NOMO-1 treated with dmso at 0.1 percent for 144 hours (cell line): ENCODE measurements at regions not wholly inside any gene's neighbourhood (a gene's known extent, or its start where the extent isn't known, plus 50 kb on each side); places are given as distances from the start of the nearest gene placed in this dataset.
"Not testable (repeated sequence)": the region's sequence is repeated elsewhere in the genome, so short reads cannot be mapped to it uniquely, and the experiment has no call there.

Experiments used
- DNase-seq: peaks from one replicate; lab custom pipeline; 2025; ENCODE audit not compliant: unreplicated experiment; lab: John Stamatoyannopoulos, UW

DNA sequence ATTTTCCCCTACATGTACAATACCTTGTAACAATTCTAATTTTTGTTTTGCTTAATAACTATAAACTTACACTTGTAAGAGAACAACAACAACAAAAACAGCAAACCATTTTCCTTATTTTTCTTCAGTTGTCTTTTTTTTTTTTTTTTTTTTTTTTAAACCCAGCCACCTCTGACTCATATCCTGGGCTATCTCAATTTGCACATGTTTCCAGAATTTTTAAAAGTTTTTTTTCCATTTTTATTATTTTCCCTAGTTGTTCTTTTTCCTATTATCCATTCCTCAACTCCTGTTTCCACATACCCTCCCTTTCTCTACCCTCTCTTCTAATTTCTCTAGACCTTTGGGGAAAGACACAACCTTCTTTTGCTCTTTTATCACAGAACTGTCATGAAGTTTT, 112.5 kb downstream of the EFEMP1 start:
- DNase-seq = no peak

DNA sequence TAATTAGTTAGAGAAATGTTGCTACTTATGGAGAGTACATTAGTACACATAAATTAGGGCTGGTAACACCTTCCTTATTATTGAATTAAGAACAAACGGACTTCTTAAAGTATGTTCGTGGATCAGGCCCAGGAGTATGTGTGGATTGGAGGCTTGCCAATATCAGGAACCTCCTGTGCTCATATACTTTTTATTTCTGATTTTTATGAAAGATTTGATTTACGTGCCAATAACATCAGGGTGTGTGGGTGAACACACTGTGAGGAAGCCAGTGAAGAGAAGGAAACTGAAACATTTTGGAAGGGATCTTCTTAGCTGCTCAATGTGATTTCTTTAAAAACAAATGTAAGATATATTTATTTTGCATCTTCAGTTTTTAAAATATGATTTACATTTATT, 113.0 kb downstream of the EFEMP1 start:
- DNase-seq = no peak

DNA sequence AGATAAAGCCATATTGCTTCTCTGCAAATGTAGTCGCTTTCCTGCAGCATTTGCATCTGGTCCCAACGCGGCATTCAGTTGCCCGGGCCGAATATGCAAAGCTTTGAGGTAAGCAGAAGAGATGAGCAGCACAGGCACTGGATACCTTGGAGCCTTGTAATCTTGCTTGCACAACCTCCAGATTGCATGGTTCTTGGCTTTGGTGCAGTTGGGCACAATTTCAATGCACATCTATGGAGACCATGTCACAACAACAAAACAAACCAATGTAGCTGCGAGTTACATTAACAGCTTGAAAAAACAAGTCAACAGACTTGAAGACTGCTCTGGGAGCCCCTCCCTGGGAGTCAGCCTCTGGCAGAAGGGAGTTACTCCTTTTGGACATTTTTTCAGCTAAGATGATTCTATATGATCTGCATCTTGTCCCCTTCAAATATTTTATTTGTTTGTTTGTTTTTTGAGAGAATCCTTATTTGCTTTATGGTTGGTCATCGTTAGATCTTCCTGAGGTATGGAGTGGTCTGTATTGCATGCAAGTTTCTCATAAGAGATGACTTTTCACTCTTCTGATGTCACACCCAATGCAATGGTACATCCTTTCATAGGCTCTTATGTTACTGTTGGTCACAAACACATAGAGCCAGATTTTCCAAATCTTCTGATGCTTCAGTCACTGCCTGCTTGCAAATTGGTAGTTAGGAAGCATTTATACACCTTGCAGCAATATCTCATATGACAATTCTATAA, 113.5 kb downstream of the EFEMP1 start:
- no peak for DNase-seq

DNA sequence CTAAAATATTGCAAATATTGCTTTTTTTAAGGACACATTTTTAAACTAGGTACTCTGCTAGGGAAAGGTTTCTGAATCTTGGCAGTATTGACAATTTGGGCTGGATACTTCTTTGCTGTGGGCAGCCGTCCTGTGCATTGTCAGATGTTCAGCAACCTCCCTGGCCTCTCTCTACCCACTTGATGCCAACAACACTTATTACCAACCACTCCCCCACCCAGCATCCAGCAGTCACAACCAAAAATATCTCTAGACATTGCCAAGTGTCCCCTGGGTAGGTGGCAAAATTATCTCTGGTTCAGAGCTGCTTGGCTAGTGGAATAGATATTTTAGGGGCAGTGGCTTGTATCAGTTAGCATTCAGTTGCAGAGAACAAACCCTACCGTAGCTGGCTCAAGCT, 114.3 kb upstream of the PNPT1 start:
- no peak for DNase-seq

GRCh38 chr2:55805686-55806085, 112.0 kb upstream of the PNPT1 start:
- no peak for DNase-seq

- DNase-seq = no peak
These were observed 110.9 kb upstream of the PNPT1 start for GRCh38 chr2:55804535-55804934.

DNA sequence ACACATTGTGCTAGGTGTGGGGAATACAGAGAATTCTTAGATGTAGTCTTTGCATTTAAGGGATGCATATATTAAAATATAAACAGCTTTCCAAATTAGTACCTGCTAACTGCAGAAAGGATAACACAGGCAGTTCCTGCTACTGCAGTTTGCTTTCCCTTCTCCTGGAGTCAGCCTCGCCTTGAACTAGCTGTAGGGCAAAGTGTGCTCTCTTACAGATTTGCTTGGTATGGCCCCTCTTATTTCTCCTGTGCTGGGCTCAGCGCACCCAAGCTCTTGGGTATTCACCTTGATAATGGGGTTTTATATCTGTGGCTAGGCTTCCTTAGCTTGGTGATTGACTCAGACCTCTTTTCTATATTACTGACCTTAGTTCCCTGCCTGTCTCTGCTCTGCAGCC, 108.4 kb upstream of the PNPT1 start:
- DNase-seq = no peak

DNA sequence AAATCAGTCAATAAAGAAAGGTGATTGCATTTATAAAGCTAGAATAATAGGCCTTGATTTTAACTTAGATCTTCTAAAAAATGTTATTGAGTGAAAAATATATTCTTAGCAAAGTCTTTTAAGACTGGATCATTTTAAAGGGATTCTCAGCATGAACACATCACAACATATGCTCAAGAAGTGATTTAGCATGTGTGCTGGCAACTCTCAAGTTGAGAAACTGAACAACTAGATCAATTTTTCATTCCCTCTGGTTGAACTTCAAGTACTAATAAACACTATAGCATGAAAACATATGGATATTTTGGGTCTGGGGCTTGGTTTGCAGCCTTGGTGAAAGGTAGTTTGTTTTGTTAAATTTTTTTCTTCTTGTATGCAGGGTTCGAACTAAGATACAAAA, 107.8 kb upstream of the PNPT1 start:
- DNase-seq = no peak

DNA sequence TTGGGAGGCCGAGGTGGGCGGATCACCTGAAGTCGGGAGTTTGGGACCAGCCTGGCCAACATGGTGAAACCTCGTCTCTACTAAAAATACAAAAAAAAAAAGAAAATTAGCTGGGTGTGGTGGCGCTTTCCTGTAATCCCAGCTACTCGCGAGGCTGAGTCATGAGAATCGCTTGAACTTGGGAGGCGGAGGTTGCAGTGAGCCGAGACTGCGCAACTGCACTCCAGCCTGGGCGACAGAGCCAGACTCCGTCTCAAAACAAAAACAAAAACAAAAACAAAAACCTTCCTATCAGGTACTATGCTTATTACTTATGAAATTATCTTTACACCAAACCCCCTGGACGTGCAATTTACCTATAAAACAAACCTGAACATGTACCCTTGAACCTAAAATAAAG, 106.0 kb upstream of the PNPT1 start:
- DNase-seq = not testable (repeated sequence)

DNA sequence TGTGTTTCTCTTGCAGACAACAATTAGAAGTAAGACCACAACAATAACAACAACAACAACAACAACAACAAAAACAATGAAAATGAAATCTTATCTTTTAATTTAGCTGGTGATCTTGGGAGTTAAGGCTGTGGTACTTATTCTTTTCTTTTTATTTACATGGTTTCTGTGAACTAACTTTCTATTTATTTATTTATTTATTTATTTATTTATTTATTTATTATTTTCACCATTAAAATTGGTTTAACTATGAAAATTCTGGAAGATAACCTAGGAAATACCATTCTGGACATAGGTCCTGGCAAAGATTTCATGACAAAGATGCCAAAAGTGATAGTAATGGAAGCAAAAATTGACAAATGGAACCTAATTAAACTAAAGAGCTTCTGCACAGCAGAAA, 102.5 kb upstream of the PNPT1 start:
- DNase-seq = no peak

- not testable (repeated sequence) for DNase-seq
These were observed 100.0 kb upstream of the PNPT1 start for GRCh38 chr2:55793602-55794001.

DNA sequence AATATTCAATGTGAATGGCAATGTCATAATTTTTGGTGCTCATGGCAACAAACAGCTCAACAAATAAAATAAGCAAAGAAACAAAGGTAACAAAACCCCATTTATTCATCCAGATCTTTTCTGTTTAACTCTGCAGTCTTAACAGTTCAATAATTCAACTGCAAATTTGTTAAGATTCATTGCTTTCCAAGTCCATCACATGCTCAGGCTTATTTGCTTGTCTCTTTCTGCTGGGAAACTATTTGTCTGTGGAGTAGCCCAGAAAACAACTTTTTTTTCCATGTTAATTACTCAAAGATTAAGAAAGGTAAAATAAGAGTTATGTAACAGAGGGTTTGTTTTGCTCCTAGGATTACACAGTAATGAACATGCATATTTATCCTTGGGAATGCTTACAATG, 92.6 kb upstream of the PNPT1 start:
- DNase-seq = no peak

DNA sequence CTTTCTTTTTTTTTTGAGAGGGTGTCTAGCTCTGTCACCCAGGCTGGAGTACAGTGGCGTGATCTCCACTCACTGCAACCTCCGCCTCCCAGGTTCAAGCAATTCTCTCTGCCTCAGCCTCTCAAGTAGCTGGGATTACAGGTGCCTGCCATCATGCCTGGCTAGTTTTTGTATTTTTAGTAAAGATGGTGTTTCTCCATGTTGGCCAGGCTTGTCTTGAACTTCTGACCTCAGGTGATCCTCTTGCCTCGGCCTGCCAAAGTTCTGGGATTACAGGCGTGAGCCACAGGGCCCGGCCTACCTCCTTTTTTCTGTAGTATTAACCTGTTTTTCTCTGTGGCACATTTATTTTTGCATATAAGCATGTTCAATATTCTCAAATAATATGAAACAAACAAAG, 90.1 kb upstream of the PNPT1 start:
- DNase-seq = not testable (repeated sequence)

- no peak for DNase-seq
These were observed 89.0 kb upstream of the PNPT1 start for GRCh38 chr2:55782528-55783173.

- no peak for DNase-seq
These were observed 87.9 kb upstream of the PNPT1 start for GRCh38 chr2:55781542-55781941.

- no peak for DNase-seq
These were observed 87.1 kb upstream of the PNPT1 start for GRCh38 chr2:55780697-55781096.

GRCh38 chr2:55779459-55780421, 86.1 kb upstream of the PNPT1 start:
- no peak for DNase-seq

GRCh38 chr2:55776966-55777365, 83.3 kb upstream of the PNPT1 start:
- DNase-seq = no peak

GRCh38 chr2:55776479-55776878, 82.8 kb upstream of the PNPT1 start:
- DNase-seq = no peak

DNA sequence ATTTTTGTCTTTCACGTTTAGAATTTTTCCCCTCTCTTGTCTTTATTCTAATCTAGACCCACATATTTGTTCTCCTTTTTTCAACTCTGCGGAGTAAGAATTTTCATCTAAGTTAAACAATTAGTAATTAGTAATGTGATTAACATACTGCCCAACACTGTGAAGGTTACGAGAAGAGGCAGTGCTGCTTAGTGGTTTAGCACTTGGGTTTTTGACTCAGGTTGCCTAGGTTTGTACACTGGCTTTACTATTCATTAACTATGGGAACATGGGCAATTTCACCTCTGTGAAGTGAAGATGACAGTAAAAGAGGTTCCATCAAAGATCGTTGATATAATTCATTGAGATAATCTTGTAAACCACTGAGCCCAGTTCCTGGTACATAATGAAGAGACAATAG, 82.2 kb upstream of the PNPT1 start:
- no peak for DNase-seq

- DNase-seq = not testable (repeated sequence)
These were observed 80.0 kb upstream of the PNPT1 start for GRCh38 chr2:55773651-55774050.
